Ureter (tissue), 1 donor: ENCODE measurements at regions not wholly inside any gene's neighbourhood (a gene's known extent, or its start where the extent isn't known, plus 50 kb on each side); places are given as distances from the start of the nearest gene placed in this dataset.
"Not testable (repeated sequence)": the region's sequence is repeated elsewhere in the genome, so short reads cannot be mapped to it uniquely, and the experiment has no call there.

Experiments
- DNase-seq: peaks from one replicate; pipeline ENCODE4 v3.0.0-alpha.2; 2020; ENCODE audit warnings: low spot score
- donor health status: DM: yes; HTN: yes; CAD: no.

DNA sequence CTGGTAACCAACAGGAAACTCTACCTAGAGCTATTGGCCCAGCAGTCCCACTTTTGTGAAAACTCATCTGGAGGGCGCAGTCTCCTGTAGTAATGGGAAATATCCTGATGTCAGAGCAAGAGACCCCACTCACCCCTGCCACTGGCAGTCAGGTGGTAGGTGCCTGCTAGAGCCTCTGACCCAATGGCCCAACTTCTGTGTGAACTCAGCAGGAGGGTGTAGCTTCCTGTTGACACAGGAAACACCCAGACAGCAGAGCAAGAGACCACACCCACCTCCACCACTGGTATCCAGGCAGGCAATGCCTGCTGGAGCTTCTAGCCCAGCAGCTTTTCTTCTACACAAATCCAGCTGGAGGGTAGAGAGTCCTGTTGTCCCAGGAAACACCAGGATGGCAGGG is 1176.8 kb upstream of the PRR20A start:
- DNase-seq = no peak

DNA sequence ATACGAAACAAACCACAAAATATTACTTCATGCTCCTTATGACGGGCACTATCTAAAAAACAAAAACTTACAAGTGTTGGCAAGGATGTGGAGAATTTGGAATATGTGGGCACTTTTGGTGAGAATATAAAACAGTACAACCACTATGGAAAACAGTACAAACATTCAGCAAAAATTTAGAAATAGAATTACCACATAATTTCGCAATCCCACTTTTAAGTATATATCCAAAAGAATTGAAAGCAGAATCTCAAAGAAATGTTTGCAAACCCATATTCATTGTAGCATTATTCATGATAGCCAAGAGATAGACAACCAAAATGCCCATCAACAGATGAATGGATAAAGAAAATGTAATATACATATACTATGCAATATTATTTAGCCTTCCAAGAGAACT is 1173.7 kb upstream of the PRR20A start:
- DNase-seq = no peak

DNA sequence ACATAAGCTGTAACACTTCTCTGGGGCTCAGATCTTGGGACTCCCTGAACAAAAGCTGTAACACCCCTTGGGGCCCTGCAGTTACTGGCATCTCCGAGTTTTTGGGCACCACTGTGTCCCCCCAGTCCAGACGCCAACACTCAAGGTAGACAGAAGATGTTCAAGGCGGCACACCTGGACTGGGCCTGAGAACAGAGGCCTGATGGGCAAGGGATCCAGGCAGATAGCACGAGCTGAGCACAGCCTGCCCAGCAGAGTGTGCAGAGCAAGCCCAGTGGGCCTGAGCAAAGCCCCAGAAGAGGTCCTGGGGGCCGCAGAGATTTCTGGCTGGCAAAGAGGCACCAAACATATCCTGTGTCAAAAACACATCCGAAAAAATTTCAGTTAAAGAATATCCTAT is 1163.3 kb upstream of the PRR20A start:
- DNase-seq = no peak

DNA sequence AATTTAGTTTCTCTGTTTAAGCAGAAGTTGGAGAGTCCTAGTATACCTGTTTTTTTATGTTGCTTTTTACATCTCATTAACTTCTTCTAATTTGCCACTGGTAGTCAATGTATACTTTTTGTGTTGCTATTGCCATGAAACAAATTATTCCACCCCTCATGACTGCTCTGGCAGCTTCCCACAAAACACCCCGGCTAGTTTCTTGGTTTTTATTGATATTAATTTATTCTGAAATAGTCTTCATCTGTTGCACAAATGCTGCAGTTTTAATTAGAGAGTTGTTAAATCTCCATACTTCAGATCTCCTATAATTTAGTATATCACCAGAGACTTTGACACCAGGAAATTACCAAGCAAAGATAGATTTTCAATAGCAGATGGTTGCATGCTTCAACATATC is 1159.3 kb upstream of the PRR20A start:
- no peak for DNase-seq

DNA sequence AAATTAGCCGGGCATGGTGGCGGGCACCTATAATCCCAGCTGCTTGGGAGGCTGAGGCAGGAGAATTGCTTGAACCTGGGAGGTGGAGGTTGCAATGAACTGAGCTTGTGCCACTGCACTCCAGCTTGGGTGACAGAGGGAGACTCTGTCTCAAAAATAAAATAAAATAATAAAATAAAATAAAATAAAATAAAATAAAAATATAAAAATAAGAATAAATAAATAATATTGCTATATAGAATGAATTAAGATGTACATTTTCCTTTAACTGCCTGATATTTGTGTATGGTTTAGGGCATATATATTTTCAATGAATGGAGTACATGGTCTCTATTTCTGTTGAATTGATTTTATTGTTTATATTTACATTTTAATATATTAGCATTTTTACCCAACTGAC is 1156.7 kb upstream of the PRR20A start:
- DNase-seq = not testable (repeated sequence)

DNA sequence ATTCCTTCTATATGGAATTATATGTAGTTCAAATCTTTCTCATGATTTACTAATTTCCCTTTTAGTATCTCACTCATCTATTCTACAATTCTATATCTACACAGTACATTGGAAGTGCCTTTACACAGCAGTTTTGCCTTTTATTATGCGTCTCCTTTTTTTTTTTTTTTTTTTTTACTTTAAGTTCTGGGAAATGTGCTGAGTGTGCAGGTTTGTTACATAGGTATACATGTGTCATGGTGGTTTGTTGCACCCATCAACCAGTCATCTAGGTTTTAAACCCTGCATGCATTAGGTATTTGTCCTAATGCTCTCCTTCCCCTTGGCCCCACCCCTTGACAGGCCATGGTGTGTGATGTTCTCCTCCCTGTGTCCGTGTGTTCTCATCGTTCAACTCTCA is 1150.1 kb upstream of the PRR20A start:
- DNase-seq = no peak

DNA sequence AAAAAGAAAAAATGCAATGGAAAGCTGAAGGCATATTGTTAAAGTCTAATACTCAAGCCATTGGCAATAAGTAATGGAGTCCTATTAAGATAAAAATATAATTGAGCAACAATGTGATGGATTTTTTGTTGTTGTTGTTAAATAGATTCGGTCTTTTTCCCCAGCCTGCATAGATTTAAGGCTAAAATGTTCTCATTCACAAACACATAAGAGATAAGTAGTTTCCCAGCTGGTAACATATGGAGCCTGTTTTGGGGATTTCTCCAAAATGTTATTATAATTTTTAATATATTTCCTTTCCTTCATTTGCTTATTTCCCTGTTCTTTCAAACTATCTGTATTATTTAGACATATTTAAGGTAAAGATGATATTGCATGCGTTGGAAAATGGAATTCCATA is 1149.1 kb upstream of the PRR20A start:
- DNase-seq = no peak

DNA sequence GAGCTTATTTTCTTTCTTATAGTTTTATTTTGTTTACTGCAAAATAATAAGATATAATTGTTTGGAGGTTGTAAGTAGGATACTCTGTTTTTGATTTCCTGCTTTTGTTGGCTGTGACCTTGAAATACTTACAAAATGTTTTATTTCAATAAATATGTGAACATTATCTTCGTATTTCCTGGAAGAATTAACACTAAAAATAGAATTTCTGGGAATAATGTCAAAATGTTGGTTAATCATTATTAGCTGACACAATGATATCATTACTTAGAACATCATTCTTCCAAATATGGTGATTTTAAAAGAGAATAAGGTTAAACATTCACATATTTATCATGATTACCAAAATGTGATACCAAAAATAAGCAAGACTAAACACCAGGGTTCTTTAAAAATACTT is 1148.6 kb upstream of the PRR20A start:
- DNase-seq = no peak

DNA sequence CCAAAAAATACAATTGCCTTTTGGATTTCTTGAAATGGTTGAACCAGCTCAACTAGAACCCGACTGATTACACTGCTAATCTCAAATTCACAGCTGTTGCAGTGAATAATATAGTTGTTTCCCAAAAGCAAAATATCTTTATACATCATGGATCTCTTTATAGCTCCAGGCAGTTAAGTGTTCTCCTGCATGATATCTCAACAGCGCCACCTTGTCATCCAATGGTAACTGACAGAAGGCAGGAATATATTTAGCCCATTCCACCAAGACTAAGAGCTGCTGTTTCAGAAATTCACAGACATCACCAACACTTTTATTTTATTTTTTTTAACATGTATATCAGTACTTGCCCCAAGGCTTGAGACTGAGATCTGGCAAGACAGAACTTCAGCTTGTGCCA is 1141.0 kb upstream of the PRR20A start:
- DNase-seq = no peak

DNA sequence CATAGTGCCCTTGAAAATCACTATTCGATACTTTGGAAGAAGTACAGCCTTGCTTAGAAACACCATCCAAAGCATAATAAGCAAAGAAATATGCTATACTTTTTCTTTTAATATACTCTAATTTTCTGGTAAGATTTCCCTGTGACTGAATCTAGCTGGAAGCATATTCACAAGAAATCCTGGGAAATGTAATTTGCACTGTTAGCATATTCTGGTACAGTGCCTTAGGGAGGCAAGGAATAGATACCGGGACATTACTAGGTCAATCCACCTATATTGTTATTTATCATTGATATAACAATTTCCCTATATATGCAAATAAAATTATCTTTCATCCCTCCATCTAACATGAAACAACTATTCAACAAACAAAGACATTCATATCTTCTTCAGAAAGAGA is 1131.3 kb upstream of the PRR20A start:
- DNase-seq = no peak

DNA sequence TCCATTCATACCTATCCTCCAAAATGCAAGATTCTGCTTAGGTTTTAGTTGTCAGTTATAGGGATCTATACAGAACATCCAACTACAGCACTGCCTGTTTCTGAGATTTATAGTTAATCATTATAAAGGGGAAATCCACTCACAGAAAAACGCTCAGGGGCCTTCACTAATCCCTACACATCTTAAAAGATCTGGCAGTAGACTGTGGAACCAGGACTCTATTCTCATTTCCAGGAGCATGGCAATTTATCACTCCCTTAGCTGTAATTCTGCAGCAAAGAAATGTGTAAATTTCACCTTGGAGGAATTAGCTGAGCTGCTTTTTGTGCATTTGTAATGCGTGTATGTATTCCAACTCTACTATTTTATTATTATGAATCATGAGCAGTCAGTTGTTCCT is 1128.1 kb upstream of the PRR20A start:
- DNase-seq = no peak

DNA sequence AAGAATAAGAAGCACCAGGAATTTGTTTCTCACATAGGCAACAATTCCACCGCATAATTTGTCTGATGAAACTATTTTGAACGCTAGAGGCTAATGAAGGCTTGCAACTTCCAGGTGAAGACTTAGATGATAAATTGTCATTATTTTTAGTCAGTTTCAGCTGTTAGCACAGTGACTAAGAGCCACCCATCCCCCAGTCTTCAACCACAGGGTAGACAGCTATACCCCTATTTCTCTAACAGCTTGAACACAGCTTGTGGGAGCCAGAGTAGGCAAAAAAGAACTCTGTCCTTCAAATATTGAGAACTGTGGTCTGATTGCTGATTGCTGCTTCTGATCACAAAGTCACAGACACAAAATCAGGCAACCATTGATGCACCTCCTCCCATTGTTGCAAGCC is 1124.8 kb upstream of the PRR20A start:
- DNase-seq = no peak

DNA sequence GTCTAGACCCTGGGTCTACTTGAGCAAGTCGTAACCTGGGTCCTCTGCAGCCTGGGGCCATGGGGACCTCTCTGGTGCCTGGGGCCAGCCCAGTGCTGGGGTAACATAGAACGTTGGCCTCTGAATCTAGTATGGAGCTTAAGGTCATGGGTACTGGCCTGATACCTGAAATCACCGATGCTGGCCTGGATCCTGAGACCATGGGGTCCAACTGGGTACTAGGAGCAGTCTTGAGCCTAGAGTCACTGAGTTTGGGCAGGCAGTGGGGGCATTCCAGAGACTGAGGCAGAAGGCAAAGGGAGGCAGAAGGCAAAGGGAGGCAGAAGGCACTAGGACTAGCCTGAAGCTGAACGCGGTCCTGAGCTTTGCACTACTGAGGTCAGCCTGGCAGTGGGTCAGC is 1121.1 kb upstream of the PRR20A start:
- DNase-seq = no peak

DNA sequence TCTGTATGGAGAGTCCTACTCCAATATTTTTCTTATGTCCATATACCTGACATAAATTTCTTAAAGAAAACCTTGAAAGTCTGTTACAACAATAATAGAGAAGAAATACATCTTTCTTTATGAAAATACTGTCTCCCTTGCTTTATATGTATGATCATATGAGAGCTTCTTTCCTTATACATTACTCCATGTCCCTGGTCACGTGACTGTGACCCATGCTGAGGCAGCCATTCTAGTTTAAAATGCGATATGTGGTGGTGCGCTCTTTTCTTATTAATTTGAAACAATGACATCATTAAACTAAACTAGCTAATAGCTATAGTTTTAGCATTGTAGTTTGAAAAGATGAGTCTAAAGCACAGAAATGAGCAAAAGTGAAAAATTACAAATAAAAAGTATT is 1120.3 kb upstream of the PRR20A start:
- DNase-seq = no peak

DNA sequence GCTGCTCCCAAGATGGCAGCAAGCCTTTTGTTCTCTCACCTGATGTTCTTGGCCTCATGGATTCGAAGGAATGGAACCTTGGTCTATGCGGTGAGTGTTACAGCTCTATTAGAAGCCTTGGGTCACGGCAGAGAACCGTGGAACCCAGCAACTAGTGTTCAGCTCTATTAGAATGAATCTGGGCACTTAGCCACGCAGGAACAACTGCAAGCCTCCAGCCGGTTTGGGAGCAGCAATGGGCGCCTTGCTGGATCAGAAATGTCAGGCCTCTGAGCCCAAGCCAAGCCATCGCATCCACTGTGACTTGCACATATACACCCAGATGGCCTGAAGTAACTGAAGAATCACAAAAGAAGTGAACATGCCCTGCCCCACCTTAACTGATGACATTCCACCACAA is 1100.7 kb upstream of the PRR20A start:
- no peak for DNase-seq

DNA sequence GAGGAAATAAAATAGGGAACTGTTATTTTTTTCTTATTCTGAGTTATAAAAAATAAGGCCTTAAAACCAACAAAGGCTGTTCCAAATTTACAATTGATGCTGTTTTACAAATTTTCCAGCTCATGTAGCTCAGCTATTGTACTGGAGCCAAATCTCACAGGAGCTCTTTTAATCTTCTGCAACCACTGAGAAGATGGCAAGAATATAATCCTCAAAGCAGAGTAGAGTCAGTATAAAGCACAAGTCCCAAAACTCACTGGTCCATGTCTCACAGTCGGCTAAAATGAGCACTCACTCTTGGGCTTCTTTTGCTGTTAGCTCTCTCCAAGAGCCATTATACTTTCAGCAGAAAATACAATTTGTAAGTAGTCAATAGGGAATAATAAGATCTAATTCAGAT is 1074.4 kb upstream of the PRR20A start:
- DNase-seq = no peak

DNA sequence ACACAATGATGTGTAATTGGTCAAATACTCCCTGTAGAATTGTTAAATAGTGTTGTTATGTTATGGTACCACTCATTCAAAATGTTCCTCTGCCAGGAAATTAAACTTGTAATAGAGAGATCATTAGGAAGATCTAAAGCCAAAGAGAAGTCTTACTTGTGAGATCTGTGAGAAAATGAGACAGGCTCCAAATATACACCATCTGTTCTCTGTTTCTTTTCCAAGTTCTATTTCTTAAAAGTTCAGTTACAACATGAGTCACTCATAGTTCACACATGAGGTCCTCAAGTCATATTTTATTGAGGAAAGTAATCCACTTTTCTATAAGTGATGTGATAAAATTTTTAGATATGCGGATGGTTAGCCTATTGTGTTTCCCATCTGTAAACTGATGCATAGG is 1038.1 kb upstream of the PRR20A start:
- no peak for DNase-seq

DNA sequence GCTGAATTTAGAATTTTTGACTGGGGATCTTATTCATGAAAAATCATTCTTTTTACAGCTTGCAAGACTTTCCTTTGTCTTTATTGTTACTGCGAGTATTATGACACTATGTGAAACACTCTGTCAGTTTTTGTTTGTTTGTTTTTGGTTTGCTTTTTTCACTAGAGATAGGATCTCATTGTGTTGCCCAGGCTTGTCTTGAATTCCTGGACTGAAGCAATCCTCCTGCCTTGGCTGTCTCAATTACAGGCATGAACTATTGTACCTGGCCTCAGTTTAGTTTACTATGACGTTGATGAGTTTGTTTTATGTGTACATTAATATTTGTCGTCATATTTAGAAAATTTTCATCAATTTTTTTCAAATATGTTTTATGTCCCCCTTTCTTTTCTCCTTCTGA is 1030.0 kb upstream of the PRR20A start:
- no peak for DNase-seq

DNA sequence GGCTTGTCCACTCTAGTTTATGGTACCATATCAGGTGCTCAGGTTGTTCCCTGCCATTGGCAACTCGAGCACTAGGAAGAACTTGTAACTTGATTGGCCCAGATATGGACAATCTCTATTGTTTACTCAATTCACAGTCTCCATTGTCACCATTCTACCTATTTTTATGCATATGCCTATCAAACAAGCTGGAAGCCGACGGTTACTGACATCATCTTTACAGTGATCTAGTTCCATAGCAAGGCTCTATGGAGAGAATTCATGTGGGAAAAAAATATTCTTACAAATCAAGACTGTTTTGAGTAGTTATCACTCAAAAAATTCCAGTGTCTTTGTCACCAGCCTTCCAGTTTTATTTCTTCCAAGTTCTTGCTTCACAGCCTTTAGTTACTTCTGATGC is 1006.2 kb upstream of the PRR20A start:
- no peak for DNase-seq

DNA sequence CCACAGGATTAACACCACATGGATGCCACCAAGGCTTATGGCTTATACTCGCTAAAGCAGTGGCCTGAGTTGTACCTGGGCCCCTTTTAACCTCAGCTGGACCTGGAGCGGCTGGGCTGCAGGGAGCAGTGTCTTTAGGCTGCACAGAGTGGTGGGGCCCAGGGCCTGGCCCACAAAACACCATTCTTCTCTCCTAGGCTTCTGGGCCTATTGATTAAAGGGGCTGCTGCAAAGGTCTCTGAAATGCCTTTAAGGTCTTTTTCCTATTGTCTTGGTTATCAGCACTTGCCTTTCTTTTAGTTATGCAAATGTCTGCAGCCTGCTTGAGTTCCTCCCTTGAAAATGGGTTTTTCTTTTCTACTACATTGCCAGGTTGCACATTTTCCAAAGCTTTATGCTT is 973.9 kb upstream of the PRR20A start:
- DNase-seq = no peak

DNA sequence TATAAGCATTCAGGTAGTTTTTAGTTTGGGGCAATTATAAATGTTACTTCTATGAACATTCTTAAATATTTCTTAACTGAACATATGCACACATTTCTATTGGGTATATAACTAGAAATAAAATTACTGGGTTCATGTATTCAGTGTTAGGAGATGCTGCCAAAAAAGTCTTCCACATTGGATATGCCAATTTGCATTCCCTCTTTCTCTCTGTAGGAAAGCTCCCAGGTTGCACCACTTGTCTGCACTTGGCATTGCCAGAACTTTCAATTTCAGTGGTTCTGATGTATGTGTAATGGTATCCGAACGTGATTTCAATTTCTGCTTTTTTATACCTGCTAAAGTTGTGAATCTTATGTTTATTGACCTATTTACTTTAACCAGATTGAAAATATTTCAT is 972.1 kb upstream of the PRR20A start:
- DNase-seq = no peak

DNA sequence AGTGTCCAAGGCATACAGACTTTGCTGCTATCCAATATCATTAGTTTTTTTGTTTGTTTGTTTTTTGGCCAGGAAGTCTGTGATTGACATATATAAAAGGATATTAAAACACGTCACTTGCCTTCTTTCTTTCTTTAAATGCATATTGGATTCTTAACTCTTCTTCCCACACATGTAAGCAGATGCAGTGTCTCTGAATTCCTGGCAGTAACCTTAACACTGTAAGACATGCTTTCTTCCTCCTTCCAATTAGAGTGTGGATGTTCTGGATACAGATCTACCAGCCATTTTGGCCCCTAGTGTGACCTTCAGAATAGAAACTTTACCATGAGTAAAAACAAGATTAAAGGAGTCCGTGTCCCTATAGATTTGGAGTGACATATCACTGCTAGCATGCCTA is 967.4 kb upstream of the PRR20A start:
- DNase-seq = no peak

DNA sequence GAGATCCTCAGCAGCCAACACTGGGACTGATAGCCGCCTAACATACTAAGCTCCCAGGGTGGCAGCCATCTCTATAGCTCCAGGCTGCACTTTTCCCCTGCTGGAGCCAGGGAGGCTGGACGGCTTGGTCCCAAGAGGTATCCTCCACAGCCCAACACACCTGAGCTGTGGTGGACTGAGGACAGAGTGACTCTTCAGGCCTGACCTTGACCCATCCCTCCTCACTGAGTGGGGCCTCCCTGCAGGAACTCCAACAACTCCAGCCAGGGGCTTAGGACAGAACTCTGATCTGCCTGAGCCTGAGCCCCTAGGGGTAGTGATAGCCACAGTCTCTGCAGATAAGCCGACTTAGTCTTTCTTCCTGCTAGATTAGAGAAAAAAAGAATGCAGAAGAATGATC is 958.1 kb upstream of the PRR20A start:
- no peak for DNase-seq

DNA sequence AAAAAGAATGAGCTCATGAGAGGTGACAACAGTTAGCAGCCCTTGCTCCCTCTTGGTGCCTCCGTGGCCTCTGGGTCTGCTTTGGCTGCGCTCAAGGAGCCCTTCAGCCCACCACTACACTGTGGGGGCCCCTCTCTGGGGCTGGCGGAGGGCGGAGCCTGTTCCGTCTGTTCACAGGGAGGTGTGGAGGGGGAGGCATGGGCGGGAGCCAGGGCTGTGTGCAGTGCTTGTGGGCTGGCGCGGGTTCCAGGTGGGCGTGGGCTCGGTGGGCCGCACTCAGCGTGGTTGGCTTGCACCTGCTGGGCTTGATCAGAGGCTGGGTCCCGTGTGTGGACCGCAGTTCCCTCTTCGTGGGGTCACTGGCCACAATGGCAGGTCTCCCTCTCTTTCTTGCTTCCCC is 953.4 kb upstream of the PRR20A start:
- no peak for DNase-seq

DNA sequence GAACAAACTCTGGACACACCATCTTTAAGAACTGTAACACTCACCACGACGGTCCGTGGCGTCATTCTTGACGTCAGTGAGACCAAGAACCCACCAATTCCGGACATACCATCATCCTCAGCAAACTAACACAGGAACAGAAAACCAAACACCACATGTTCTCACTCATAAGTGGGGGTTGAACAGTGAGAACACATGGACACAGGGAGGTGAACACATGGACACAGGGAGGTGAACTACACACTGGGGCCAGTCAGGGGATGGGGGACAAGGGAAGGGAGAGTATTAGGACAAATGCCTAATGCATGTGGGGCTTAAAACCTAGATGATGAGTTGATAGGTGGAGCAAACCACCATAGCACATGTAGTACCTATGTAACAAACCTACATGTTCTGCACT is 952.1 kb upstream of the PRR20A start:
- DNase-seq = not testable (repeated sequence)
